ENCODE measurements at regions not wholly inside any gene's neighbourhood (a gene's known extent, or its start where the extent isn't known, plus 50 kb on each side); places are given as distances from the start of the nearest gene placed in this dataset.

DNA sequence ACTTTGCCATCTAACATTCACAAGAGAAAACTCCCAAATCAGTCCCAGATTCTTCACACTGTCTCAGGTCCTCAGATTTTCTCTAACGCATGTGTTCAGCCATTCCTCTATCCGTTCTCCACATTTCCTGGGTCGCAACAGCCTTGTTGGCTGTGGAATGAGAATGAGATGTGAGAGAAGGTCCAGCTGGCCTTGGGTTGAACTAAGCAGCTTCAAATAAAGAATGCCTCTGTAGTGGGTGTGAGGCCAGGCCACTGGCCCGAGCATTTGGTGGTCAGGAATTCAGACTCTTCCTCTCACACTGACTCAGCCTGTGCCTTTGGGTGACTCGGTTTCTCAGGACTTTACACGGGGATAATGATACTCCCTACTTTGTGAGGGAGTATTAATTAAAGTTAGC, 73.8 kb upstream of the CCN6 start:
- no peak for TF ChIP-seq RAD21 (conservative IDR thresholded peaks at IDR 0.05)
- TF ChIP-seq EZH2 (IDR thresholded peaks at IDR 0.05; ENCODE audit: borderline replicate concordance, insufficient read depth, low read length, poor library complexity, severe bottlenecking) = no peak
- no peak for TF ChIP-seq POLR2AphosphoS5 (IDR thresholded peaks at IDR 0.05)
- TF ChIP-seq EP300 (conservative IDR thresholded peaks at IDR 0.05; ENCODE audit: poor library complexity, severe bottlenecking) = no peak
- TF ChIP-seq SMC3 (conservative IDR thresholded peaks at IDR 0.05; ENCODE audit: poor library complexity) = no peak
- TF ChIP-seq, protein P1, sequence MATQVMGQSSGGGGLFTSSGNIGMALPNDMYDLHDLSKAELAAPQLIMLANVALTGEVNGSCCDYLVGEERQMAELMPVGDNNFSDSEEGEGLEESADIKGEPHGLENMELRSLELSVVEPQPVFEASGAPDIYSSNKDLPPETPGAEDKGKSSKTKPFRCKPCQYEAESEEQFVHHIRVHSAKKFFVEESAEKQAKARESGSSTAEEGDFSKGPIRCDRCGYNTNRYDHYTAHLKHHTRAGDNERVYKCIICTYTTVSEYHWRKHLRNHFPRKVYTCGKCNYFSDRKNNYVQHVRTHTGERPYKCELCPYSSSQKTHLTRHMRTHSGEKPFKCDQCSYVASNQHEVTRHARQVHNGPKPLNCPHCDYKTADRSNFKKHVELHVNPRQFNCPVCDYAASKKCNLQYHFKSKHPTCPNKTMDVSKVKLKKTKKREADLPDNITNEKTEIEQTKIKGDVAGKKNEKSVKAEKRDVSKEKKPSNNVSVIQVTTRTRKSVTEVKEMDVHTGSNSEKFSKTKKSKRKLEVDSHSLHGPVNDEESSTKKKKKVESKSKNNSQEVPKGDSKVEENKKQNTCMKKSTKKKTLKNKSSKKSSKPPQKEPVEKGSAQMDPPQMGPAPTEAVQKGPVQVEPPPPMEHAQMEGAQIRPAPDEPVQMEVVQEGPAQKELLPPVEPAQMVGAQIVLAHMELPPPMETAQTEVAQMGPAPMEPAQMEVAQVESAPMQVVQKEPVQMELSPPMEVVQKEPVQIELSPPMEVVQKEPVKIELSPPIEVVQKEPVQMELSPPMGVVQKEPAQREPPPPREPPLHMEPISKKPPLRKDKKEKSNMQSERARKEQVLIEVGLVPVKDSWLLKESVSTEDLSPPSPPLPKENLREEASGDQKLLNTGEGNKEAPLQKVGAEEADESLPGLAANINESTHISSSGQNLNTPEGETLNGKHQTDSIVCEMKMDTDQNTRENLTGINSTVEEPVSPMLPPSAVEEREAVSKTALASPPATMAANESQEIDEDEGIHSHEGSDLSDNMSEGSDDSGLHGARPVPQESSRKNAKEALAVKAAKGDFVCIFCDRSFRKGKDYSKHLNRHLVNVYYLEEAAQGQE (IDR thresholded peaks at IDR 0.05; ENCODE audit: borderline replicate concordance) = no peak
- TF ChIP-seq, protein P2, sequence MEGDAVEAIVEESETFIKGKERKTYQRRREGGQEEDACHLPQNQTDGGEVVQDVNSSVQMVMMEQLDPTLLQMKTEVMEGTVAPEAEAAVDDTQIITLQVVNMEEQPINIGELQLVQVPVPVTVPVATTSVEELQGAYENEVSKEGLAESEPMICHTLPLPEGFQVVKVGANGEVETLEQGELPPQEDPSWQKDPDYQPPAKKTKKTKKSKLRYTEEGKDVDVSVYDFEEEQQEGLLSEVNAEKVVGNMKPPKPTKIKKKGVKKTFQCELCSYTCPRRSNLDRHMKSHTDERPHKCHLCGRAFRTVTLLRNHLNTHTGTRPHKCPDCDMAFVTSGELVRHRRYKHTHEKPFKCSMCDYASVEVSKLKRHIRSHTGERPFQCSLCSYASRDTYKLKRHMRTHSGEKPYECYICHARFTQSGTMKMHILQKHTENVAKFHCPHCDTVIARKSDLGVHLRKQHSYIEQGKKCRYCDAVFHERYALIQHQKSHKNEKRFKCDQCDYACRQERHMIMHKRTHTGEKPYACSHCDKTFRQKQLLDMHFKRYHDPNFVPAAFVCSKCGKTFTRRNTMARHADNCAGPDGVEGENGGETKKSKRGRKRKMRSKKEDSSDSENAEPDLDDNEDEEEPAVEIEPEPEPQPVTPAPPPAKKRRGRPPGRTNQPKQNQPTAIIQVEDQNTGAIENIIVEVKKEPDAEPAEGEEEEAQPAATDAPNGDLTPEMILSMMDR (IDR thresholded peaks at IDR 0.05; ENCODE audit: poor library complexity, severe bottlenecking) = no peak
- TF ChIP-seq MXI1 (conservative IDR thresholded peaks at IDR 0.05; ENCODE audit: poor library complexity, severe bottlenecking) = no peak
- no peak for TF ChIP-seq TAF1 (IDR thresholded peaks at IDR 0.05; ENCODE audit: low read depth)
- H3K36me3 ChIP-seq (ENCODE audit: insufficient read depth, low read length) = no peaks in the 10 kb centered on the region
- no peak overlapping the region for H3K4me2 ChIP-seq (ENCODE audit: low read length)
- H3K9ac ChIP-seq (ENCODE audit: low read length) = no peak overlapping the region
- H3K27ac ChIP-seq (ENCODE audit: low read length) = no peak overlapping the region
- H3K4me3 ChIP-seq (ENCODE audit: low read length) = no peak overlapping the region
- H3K27me3 ChIP-seq (ENCODE audit: insufficient read depth, low read depth, low read length) = no peaks in the 10 kb centered on the region
- H3K9me3 ChIP-seq (ENCODE audit: low read length) = no peaks in the 10 kb centered on the region
- no peaks in the 10 kb centered on the region for H4K20me1 ChIP-seq (ENCODE audit: insufficient read depth)
- no peak overlapping the region for H2AFZ ChIP-seq (ENCODE audit: low read depth, low read length)
- H3F3A ChIP-seq (ENCODE audit: insufficient read depth, low read length, poor library complexity, severe bottlenecking) = no peaks in the 10 kb centered on the region
- no peaks in the 10 kb centered on the region for H3K9me2 ChIP-seq (ENCODE audit: insufficient read depth, low read length)
- no peaks in the 10 kb centered on the region for H3K79me2 ChIP-seq (replicated peaks; ENCODE audit: insufficient read depth, low read length)

DNA sequence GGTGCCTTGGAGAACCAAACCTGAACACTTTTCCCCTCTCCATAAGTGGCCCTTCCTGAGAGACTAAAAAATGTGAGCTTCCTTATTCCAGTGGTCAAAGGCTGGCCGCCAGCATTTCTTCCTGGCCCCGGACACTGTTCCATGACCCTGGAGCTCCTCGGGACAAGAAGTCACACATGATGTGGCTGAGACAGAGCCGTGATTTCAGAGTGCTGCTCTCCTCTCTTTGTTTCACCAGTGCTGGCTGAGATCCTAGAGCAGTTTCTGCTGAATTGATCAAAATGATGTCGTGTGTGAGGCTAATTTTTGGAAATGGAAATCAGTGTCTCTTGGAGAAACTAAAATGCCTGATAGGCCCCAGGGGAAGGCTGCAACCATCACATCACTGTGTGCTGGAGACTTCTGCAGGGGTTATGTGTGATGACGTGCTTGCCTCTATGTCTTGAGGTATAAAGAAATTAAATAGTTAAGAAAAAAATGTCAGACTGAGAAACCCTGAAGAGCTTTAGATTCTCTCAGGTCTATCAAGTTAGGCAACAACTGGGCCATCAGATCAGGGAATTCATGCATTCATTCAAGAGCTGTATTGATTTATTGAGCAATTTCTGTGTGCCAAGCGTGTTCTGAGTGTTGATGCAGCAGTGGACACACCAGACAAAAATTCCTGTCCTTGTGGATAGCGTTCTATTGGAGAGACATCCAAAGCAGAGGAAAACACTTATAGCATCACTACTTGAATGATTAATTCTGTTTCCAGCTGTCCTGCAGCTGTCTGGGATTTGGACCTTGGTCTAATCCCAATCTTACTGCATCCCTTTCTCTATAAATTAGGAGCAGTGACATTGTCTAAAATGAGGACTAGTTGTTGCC, 72.7 kb upstream of the CCN6 start:
- Histone ChIP-seq H3K79me2 (replicated peaks; ENCODE audit: insufficient read depth, low read length) (no peaks in the 10 kb centered on the region), H3K27me3 (ENCODE audit: insufficient read depth, low read depth, low read length) (no peaks in the 10 kb centered on the region), H3K9me2 (ENCODE audit: insufficient read depth, low read length) (no peaks in the 10 kb centered on the region), H3K9ac (ENCODE audit: low read length) (no peak overlapping the region), H3F3A (ENCODE audit: insufficient read depth, low read length, poor library complexity, severe bottlenecking) (no peaks in the 10 kb centered on the region), H3K4me2 (ENCODE audit: low read length) (no peak overlapping the region), H3K27ac (ENCODE audit: low read length) (peak overlapping the region; percentile 13), H4K20me1 (ENCODE audit: insufficient read depth) (no peaks in the 10 kb centered on the region), H2AFZ (ENCODE audit: low read depth, low read length) (no peak overlapping the region), H3K9me3 (ENCODE audit: low read length) (no peaks in the 10 kb centered on the region), H3K4me3 (ENCODE audit: low read length) (no peak overlapping the region), H3K36me3 (ENCODE audit: insufficient read depth, low read length) (no peaks in the 10 kb centered on the region)
- TF ChIP-seq, protein P2 (IDR thresholded peaks at IDR 0.05; ENCODE audit: poor library complexity, severe bottlenecking) = no peak
- no peak for TF ChIP-seq POLR2AphosphoS5 (IDR thresholded peaks at IDR 0.05)
- no peak for TF ChIP-seq TAF1 (IDR thresholded peaks at IDR 0.05; ENCODE audit: low read depth)
- TF ChIP-seq MXI1 (conservative IDR thresholded peaks at IDR 0.05; ENCODE audit: poor library complexity, severe bottlenecking) = no peak
- no peak for TF ChIP-seq EZH2 (IDR thresholded peaks at IDR 0.05; ENCODE audit: borderline replicate concordance, insufficient read depth, low read length, poor library complexity, severe bottlenecking)
- TF ChIP-seq, protein P1 (IDR thresholded peaks at IDR 0.05; ENCODE audit: borderline replicate concordance) = no peak
- TF ChIP-seq SMC3 (conservative IDR thresholded peaks at IDR 0.05; ENCODE audit: poor library complexity) = no peak
- TF ChIP-seq RAD21 (conservative IDR thresholded peaks at IDR 0.05) = no peak
- no peak for TF ChIP-seq EP300 (conservative IDR thresholded peaks at IDR 0.05; ENCODE audit: poor library complexity, severe bottlenecking)
